ENCODE measurements at regions not wholly inside any gene's neighbourhood (a gene's known extent, or its start where the extent isn't known, plus 50 kb on each side); places are given as distances from the start of the nearest gene placed in this dataset.

DNA sequence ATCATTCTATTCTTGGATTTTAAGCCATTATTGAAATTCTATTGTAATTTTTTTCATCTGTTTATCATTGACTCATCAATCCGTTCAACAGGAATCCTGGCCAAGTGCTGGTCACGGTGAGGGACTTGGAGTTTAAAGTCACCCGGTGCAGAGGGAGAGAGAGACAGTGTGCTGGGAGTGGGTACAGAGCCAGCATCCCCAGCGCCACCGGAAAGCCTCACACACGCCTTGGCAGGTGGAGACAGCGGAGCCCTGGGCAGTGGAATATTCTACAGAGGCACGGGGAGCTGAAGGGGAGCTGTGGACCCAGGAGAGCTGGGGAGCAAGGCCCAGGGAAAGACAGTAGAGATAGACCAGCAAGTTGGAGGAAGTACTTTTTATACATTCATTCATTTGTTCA is 787.6 kb downstream of the BRD1 start:
- TF ChIP-seq, protein P1, sequence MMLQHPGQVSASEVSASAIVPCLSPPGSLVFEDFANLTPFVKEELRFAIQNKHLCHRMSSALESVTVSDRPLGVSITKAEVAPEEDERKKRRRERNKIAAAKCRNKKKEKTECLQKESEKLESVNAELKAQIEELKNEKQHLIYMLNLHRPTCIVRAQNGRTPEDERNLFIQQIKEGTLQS (IDR thresholded peaks at IDR 0.05): no peak
- TF ChIP-seq SIN3A (IDR thresholded peaks at IDR 0.05; ENCODE audit: low read depth): no peak
- no peak for TF ChIP-seq CTCF (IDR thresholded peaks at IDR 0.05 in 2 of 3, conservative IDR thresholded peaks at IDR 0.05 in 1 of 3; ENCODE audit: borderline replicate concordance in 1 of 3, insufficient read depth in 1 of 3, low read depth in 2 of 3, low read length in 2 of 3)
